Epithelial cell of esophagus (primary cell): ENCODE measurements at regions not wholly inside any gene's neighbourhood (a gene's known extent, or its start where the extent isn't known, plus 50 kb on each side); places are given as distances from the start of the nearest gene placed in this dataset.
A peak's percentile ranks its signal among the peaks of the same experiment; 100 is the strongest.
"Not testable (repeated sequence)": the region's sequence is repeated elsewhere in the genome, so short reads cannot be mapped to it uniquely, and the experiment has no call there.

Source experiments
- DNase-seq: peaks from one replicate; pipeline ENCODE4 v3.0.0; 2010; ENCODE audit warnings: low read depth
- H3K4me3 ChIP-seq: 2 replicates; pipeline ENCODE4 v1.5.1; 2011; ENCODE audit warnings: mild to moderate bottlenecking, low read length, control low read depth
- TF ChIP-seq, protein P1 (sequence below): IDR thresholded peaks from 2 replicates; pipeline ENCODE4 v1.5.1; 2011; ENCODE audit warnings: low read depth, mild to moderate bottlenecking, low read length, control low read depth, inconsistent platforms; ENCODE audit not compliant: insufficient read depth; ENCODE audit errors: missing control alignments

DNA sequence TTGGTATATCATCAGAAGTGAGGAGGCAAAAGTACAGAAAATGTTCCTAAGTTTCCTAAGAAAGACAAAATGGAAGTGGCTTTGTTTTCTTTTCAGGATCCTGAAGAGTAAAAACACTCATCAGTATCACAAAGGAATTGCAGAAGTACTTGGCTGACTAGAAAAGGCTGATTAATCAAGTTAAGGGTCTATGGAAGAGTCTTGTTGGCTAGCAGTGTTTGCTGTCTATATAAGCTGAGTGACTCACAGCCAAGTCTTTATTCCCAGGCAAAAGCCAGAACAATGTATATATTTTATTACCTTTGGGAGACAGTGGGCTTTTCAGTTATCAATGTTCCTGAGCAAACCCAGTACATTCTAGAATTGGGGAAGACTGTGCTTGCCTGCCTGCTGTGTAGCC, 777.0 kb downstream of the PLA2G4A start:
- DNase-seq, result peak; percentile 11
- TF ChIP-seq, protein P1, sequence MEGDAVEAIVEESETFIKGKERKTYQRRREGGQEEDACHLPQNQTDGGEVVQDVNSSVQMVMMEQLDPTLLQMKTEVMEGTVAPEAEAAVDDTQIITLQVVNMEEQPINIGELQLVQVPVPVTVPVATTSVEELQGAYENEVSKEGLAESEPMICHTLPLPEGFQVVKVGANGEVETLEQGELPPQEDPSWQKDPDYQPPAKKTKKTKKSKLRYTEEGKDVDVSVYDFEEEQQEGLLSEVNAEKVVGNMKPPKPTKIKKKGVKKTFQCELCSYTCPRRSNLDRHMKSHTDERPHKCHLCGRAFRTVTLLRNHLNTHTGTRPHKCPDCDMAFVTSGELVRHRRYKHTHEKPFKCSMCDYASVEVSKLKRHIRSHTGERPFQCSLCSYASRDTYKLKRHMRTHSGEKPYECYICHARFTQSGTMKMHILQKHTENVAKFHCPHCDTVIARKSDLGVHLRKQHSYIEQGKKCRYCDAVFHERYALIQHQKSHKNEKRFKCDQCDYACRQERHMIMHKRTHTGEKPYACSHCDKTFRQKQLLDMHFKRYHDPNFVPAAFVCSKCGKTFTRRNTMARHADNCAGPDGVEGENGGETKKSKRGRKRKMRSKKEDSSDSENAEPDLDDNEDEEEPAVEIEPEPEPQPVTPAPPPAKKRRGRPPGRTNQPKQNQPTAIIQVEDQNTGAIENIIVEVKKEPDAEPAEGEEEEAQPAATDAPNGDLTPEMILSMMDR, result no peak
- H3K4me3 ChIP-seq, result no peak overlapping the region

DNA sequence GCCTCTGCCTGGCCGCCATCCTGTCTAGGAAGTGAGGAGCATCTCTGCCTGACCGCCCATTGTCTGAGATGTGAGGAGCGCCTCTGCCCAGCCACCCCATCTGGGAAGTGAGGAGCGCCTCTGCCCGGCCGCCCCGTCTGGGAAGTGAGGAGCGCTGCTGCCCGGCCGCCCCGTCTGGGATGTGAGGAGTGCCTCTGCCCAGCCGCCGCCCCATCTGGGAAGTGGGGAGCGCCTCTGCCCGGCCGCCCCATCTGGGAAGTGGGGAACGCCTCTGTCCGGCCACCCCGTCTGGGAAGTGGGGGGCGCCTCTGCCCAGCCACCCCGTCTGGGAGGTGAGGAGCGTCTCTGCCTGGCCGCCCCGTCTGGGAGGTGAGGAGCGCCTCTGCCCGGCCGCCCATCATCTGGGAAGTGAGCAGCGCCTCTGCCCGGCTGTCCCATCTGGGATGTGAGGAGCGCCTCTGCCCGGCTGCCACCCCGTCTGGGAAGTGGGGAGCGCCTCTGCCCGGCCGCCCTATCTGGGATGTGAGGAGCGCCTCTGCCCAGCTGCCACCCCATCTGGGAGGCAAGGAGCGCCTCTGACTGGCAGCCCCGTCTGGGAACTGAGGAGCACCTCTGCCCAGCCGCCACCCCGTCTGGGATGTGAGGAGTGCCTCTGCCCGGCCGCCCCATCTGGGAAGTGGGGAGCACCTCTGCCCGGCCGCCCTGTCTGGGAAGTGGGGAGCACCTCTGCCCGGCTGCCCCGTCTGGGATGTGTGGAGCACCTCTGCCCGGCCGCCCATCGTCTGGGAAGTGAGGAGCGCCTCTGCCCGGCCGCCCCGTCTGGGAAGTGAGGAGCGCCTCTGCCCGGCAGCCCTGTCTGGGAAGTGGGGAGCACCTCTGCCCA, 787.3 kb downstream of the PLA2G4A start:
- DNase-seq, H3K4me3 ChIP-seq: not testable (repeated sequence)

DNA sequence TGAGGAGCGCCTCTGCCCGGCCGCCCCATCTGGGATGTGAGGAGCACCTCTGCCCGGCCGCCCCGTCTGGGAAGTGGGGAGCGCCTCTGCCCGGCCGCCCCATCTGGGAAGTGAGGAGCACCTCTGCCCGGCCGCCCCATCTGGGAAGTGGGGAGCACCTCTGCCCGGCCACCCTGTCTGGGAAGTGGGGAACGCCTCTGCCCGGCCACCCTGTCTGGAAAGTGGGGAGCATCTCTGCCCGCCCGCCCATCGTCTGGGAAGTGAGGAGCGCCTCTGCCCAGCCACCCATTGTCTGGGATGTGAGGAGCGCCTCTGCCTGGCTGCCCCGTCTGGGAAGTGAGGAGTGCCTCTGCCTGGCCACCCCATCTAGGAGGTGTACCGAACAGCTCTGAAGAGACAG, 788.1 kb downstream of the PLA2G4A start:
- H3K4me3 ChIP-seq, DNase-seq: not testable (repeated sequence)

DNA sequence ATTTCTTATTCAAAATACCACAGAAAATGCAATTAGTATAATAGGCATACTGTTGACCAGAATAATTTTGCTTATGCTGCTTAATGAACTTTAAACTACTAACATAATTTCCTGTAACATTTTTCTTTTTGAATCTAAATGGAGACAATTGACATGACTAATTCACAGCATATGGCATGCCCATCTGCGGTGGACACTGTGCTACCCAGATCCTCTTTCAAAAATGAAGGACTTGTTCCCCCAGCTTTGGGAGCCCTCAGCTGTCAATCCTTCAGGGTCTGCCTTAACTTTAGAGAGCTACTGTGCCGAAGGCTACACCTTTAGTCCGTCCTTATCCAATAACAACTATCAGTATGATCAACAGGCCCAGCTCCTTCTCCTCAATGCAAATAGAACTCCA, 789.0 kb downstream of the PLA2G4A start:
- no peak for DNase-seq
- TF ChIP-seq, protein P1, result no peak

DNA sequence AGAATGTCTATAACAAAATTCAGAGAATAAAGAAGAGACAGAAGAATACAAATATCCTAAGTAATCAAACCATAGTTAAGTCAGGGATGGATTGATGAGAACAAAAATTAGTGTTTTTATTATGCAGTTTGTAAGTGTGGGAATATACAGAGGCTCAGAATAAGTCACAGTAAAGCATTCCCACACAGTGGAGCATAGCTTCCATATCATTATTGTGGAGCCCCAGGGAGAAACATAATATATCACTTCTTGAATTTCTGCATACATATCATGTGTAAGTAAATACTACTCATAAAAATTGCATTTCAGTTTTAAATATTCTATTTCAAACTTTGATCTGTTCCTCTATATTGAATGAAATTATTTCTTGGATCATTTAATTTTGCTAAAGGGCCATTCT, 790.4 kb downstream of the PLA2G4A start:
- DNase-seq, result no peak
- TF ChIP-seq, protein P1, result no peak
- no peak overlapping the region for H3K4me3 ChIP-seq

More for the DNA sequence above, 789.0 kb downstream of the PLA2G4A start:
- H3K4me3 ChIP-seq, result no peak overlapping the region

DNA sequence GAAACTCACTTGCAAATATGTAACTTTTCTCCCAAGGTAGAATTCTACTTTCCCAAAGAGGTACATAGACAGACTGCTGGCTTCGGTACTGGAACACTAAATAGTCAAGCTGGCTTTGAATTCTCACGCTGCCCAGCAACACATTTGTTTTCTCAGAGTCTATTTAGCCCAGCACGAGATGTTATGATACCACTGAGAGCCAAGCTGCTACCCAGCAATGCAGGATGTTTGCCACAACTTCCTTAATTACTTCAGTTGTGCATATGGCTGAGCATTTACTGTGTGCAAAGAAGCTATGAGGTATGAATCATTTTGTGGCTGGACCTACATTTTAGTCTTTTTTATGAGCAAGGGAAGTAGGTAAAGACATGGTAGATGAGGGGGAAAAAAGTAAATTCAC, 793.2 kb downstream of the PLA2G4A start:
- peak; percentile 15 for DNase-seq
- no peak overlapping the region for H3K4me3 ChIP-seq
- TF ChIP-seq, protein P1, result no peak

DNA sequence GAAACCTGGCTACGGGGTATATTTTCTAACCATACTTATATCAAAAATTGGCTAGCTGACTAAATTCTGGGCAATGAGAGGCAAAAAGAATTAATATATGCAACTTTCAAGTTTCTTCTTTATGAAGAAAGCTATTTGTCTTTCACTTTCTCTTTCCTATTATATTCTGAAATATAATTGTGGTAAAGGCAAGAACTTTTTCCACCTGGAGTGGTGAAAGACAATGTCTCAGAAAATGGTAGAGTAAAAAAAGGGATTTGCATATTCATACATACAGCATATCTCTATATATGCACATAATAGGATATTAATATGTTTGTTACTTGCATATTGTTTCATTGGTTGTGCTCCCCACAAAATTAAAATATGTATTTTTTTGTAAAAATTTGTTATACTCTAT, 793.8 kb downstream of the PLA2G4A start:
- TF ChIP-seq, protein P1, result no peak
- no peak overlapping the region for H3K4me3 ChIP-seq
- DNase-seq, result no peak
